ENCODE measurements at regions not wholly inside any gene's neighbourhood (a gene's known extent, or its start where the extent isn't known, plus 50 kb on each side); places are given as distances from the start of the nearest gene placed in this dataset.

DNA sequence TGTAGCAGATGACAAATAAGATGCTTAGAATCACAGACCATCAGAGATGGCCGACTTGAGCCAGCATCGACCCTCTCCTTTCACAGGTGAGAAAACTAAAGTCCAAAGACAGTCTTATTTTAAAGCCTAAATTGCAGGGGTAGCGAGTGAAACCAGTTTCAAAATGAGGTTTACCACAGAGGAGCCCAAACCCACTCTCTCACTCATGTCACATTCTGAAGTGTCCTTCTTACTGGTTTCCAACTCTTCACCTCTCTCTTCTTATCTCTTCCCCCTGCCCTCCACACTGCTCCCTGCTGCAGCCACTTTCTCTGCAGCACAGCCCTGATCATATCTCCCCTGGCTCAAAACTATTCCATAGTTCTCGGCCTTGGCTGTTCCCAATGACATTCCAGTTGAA, 57.0 kb upstream of the NID2 start:
- no peak for TF ChIP-seq POLR2A (IDR thresholded peaks at IDR 0.05)
- TF ChIP-seq, protein P1, sequence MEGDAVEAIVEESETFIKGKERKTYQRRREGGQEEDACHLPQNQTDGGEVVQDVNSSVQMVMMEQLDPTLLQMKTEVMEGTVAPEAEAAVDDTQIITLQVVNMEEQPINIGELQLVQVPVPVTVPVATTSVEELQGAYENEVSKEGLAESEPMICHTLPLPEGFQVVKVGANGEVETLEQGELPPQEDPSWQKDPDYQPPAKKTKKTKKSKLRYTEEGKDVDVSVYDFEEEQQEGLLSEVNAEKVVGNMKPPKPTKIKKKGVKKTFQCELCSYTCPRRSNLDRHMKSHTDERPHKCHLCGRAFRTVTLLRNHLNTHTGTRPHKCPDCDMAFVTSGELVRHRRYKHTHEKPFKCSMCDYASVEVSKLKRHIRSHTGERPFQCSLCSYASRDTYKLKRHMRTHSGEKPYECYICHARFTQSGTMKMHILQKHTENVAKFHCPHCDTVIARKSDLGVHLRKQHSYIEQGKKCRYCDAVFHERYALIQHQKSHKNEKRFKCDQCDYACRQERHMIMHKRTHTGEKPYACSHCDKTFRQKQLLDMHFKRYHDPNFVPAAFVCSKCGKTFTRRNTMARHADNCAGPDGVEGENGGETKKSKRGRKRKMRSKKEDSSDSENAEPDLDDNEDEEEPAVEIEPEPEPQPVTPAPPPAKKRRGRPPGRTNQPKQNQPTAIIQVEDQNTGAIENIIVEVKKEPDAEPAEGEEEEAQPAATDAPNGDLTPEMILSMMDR (IDR thresholded peaks at IDR 0.05) = no peak

Measured in Peyer's patch (tissue), 4 donors.